ENCODE measurements at regions not wholly inside any gene's neighbourhood (a gene's known extent, or its start where the extent isn't known, plus 50 kb on each side); places are given as distances from the start of the nearest gene placed in this dataset.

DNA sequence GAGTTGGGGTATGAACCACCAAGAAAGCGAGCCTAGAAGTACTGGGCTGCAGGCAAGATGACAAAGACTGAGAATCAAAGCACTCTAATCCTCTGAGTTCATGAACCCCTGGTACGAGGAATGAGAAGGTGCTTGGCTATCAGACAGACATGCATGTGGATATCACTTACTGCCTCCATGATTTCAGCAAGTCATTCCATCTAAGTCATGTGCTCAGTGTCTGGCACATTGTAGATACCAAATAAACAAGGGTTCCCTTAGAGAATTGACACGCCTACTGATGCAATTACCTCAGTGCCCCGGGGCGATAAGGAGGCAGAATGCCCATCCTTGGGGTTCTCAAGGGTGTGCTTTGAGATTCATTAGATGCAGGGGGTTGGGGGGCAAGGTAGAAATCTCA is 125.6 kb upstream of the PKDCC start:
- Histone ChIP-seq H3K4me2 (no peak overlapping the region), H3K4me1 (no peaks in the 10 kb centered on the region), H3K9me3 (peaks cover 15% of the 10 kb centered on the region), H3K9ac (no peak overlapping the region), H3K4me3 (no peak overlapping the region), H3K27me3 (no peaks in the 10 kb centered on the region), H3K36me3 (no peaks in the 10 kb centered on the region), H4K20me1 (no peaks in the 10 kb centered on the region), H3K27ac (no peak overlapping the region)
- TF ChIP-seq Cebpa-rat (IDR thresholded peaks at IDR 0.05): no peak

GRCh38 chr2:41923156-41923786 is 124.5 kb upstream of the PKDCC start:
- no peak overlapping the region for H3K4me2 ChIP-seq
- no peak overlapping the region for H3K4me3 ChIP-seq
- no peaks in the 10 kb centered on the region for H3K36me3 ChIP-seq
- no peaks in the 10 kb centered on the region for H3K4me1 ChIP-seq
- H3K27me3 ChIP-seq: no peaks in the 10 kb centered on the region
- H3K9me3 ChIP-seq: peaks cover 15% of the 10 kb centered on the region
- H3K27ac ChIP-seq: no peak overlapping the region
- no peak for TF ChIP-seq Cebpa-rat (IDR thresholded peaks at IDR 0.05)
- no peak overlapping the region for H3K9ac ChIP-seq
- no peaks in the 10 kb centered on the region for H4K20me1 ChIP-seq

GRCh38 chr2:41924024-41924423 is 123.8 kb upstream of the PKDCC start:
- no peak for TF ChIP-seq Cebpa-rat (IDR thresholded peaks at IDR 0.05)
- Histone ChIP-seq H3K9me3 (peaks cover 15% of the 10 kb centered on the region), H3K27me3 (no peaks in the 10 kb centered on the region), H3K36me3 (no peaks in the 10 kb centered on the region), H4K20me1 (no peaks in the 10 kb centered on the region), H3K27ac (no peak overlapping the region), H3K4me2 (no peak overlapping the region), H3K4me3 (no peak overlapping the region), H3K9ac (no peak overlapping the region), H3K4me1 (no peaks in the 10 kb centered on the region)

DNA sequence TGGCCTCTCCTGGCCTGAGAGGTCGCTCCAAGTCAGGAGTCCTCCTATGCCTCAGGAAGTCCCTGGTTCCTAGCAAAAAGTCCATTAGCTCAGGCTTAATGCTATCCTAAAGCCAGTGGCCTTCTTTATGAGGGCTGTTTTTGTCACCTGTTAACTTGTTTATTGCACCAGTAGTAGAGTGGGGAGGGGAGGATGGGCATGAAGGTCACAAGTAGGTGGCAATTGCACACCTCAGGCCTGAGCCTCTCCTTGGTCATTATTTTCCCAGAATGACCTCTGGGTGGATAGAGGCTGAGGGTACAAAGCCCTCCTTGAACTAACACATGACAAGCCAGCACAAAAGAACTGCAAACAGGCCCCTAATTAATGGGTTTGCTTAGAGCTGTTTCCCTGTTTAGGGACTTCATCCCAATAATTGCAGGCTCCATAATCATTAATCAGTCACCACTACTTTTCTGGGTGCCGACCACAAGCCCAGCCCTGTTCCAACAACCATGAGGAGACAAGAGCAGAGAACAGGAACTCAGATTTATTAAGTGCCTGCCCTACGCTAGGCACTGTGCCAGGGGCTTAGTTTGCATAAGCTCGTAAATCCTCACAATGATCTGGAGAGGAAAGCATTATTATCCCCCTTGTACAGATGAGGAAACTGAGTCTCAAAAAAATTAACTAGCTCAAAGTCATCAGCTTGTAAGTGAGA is 123.0 kb upstream of the PKDCC start:
- TF ChIP-seq Cebpa-rat (IDR thresholded peaks at IDR 0.05): no peak

DNA sequence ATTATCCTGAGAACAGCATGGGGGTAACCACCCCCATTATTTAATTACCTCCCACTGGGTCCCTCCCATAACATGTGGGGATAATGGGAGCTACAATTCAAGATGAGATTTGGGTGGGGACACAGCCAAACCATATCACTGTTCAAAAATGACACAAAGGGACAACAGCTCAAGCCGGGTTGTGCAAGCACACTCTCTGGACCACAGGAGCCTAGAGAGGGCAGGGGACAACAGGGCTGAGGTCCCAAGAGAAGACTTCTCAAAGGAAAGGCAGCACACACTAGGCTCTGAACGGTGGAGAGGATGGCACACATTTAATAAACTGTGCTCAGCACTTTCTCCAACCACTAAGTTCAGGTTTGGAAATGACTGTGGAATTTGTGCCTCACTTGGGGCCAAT is 122.1 kb upstream of the PKDCC start:
- no peak overlapping the region for H3K4me3 ChIP-seq
- no peaks in the 10 kb centered on the region for H4K20me1 ChIP-seq
- H3K36me3 ChIP-seq: no peaks in the 10 kb centered on the region
- H3K27ac ChIP-seq: no peak overlapping the region
- H3K4me1 ChIP-seq: no peaks in the 10 kb centered on the region
- H3K9me3 ChIP-seq: peaks cover 15% of the 10 kb centered on the region
- no peaks in the 10 kb centered on the region for H3K27me3 ChIP-seq
- H3K9ac ChIP-seq: no peak overlapping the region
- no peak overlapping the region for H3K4me2 ChIP-seq
- no peak for TF ChIP-seq Cebpa-rat (IDR thresholded peaks at IDR 0.05)

More for the DNA sequence above, 123.0 kb upstream of the PKDCC start:
- H3K4me3 ChIP-seq: no peak overlapping the region
- peaks cover 15% of the 10 kb centered on the region for H3K9me3 ChIP-seq
- H3K36me3 ChIP-seq: no peaks in the 10 kb centered on the region
- no peak overlapping the region for H3K4me2 ChIP-seq
- H3K4me1 ChIP-seq: no peaks in the 10 kb centered on the region
- H4K20me1 ChIP-seq: no peaks in the 10 kb centered on the region
- no peaks in the 10 kb centered on the region for H3K27me3 ChIP-seq
- no peak overlapping the region for H3K27ac ChIP-seq
- H3K9ac ChIP-seq: no peak overlapping the region

GRCh38 chr2:41926614-41927580 is 120.9 kb upstream of the PKDCC start:
- Histone ChIP-seq H3K27ac (no peak overlapping the region), H3K27me3 (no peaks in the 10 kb centered on the region), H3K9me3 (peaks cover 15% of the 10 kb centered on the region), H3K4me2 (no peak overlapping the region), H3K4me3 (no peak overlapping the region), H3K36me3 (no peaks in the 10 kb centered on the region), H4K20me1 (no peaks in the 10 kb centered on the region), H3K4me1 (no peaks in the 10 kb centered on the region), H3K9ac (no peak overlapping the region)
- TF ChIP-seq Cebpa-rat (IDR thresholded peaks at IDR 0.05): no peak

DNA sequence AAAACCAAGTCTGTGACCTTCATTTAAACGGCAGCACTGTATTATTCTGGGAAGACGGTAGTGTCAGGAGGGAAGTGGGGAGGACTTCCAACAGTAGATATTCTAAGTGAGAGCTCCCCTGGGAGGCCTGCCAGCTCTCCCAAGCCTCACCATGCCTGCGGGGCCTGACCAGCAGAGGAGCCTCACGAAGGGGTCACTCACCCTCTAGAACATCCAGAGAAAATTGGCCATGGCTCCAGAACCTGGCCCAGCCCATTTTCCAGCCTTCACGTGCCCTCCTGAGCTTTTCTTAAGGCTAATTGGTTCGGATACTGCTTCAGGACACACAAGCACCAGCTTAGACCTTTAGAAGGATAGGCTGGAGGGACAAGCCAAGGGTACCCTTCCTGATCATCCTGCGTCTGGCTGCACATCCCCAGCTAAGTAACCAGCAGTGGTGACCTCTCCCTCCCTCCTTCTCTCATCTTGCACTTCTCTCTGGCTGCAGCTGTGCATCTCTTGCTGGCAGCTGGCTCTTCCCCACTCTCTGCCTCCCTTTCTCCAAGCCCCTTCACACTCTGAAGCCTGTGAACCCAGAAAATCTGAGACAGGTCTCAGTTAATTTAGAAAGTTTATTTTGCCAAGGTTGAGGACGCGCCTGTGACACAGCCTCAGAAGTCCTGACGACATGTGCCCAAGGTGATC is 120.1 kb upstream of the PKDCC start:
- Histone ChIP-seq H3K4me2 (no peak overlapping the region), H3K27ac (no peak overlapping the region), H3K9ac (no peak overlapping the region), H3K4me1 (no peaks in the 10 kb centered on the region), H3K27me3 (no peaks in the 10 kb centered on the region), H3K9me3 (peaks cover 15% of the 10 kb centered on the region), H3K36me3 (no peaks in the 10 kb centered on the region), H4K20me1 (no peaks in the 10 kb centered on the region), H3K4me3 (no peak overlapping the region)
- no peak for TF ChIP-seq Cebpa-rat (IDR thresholded peaks at IDR 0.05)

GRCh38 chr2:41928526-41928925 is 119.3 kb upstream of the PKDCC start:
- H3K9ac ChIP-seq: no peak overlapping the region
- no peaks in the 10 kb centered on the region for H3K36me3 ChIP-seq
- H3K27me3 ChIP-seq: no peaks in the 10 kb centered on the region
- no peak for TF ChIP-seq Cebpa-rat (IDR thresholded peaks at IDR 0.05)
- no peaks in the 10 kb centered on the region for H3K4me1 ChIP-seq
- H4K20me1 ChIP-seq: no peaks in the 10 kb centered on the region
- H3K9me3 ChIP-seq: peaks cover 15% of the 10 kb centered on the region
- no peak overlapping the region for H3K27ac ChIP-seq
- H3K4me3 ChIP-seq: no peak overlapping the region
- no peak overlapping the region for H3K4me2 ChIP-seq

- H4K20me1 ChIP-seq: no peaks in the 10 kb centered on the region
- H3K4me3 ChIP-seq: no peak overlapping the region
- no peak overlapping the region for H3K4me2 ChIP-seq
- H3K9me3 ChIP-seq: 0 out of 2 replicates have a peak, but pooled peaks cover 1% of the 10 kb centered on the region
- no peaks in the 10 kb centered on the region for H3K36me3 ChIP-seq
- TF ChIP-seq Cebpa-rat (IDR thresholded peaks at IDR 0.05): no peak
- H3K27ac ChIP-seq: no peak overlapping the region
- H3K9ac ChIP-seq: no peak overlapping the region
- no peaks in the 10 kb centered on the region for H3K4me1 ChIP-seq
- H3K27me3 ChIP-seq: no peaks in the 10 kb centered on the region
These were observed 116.8 kb upstream of the PKDCC start for GRCh38 chr2:41930807-41931566.
